WERI-Rb-1 (cell line): ENCODE measurements at regions not wholly inside any gene's neighbourhood (a gene's known extent, or its start where the extent isn't known, plus 50 kb on each side); places are given as distances from the start of the nearest gene placed in this dataset.

Experiments
- DNase-seq: peaks from one replicate; pipeline ENCODE4 v3.0.0-alpha.2; 2020
- H3K27ac ChIP-seq: fragments of 250-450 bp; sonication (Bioruptor Pico); 2 replicates; pipeline ENCODE4 v1.5.1; 2020; ENCODE audit warnings: mild to moderate bottlenecking, moderate library complexity
- H3K27me3 ChIP-seq: fragments of 250-450 bp; sonication (Bioruptor Pico); 2 replicates; pipeline ENCODE4 v1.5.1; 2021; ENCODE audit warnings: mild to moderate bottlenecking, low read depth, moderate library complexity; ENCODE audit not compliant: insufficient read depth, severe bottlenecking
- H3K36me3 ChIP-seq: fragments of 250-450 bp; sonication (Bioruptor Pico); 2 replicates; pipeline ENCODE4 v1.5.1; 2020; ENCODE audit warnings: mild to moderate bottlenecking, moderate library complexity
- H3K4me3 ChIP-seq: 2 replicates; pipeline ENCODE4 v1.5.1; 2011; ENCODE audit warnings: low read depth, mild to moderate bottlenecking, control low read depth, low read length
- H3K9me3 ChIP-seq: fragments of 250-450 bp; sonication (Bioruptor Pico); 2 replicates; pipeline ENCODE4 v1.5.1; 2021; ENCODE audit warnings: mild to moderate bottlenecking, moderate library complexity; ENCODE audit not compliant: severe bottlenecking
- CTCF ChIP-seq: IDR thresholded peaks from 2 replicates; pipeline ENCODE4 v1.5.1; 2011; ENCODE audit warnings: low read depth, mild to moderate bottlenecking, control low read depth, inconsistent platforms, low read length

- no peaks in the 10 kb centered on the region for H3K36me3 ChIP-seq
- H3K27ac ChIP-seq = no peak overlapping the region
- H3K27me3 ChIP-seq = no peaks in the 10 kb centered on the region
- no peak for DNase-seq
- no peak overlapping the region for H3K4me3 ChIP-seq
- no peak for TF ChIP-seq CTCF
- H3K9me3 ChIP-seq = no peaks in the 10 kb centered on the region
Observed at GRCh38 chr2:134200036-134200618, 53.7 kb upstream of the MGAT5 start.

- TF ChIP-seq CTCF = no peak
- no peak for DNase-seq
- Histone ChIP-seq H3K4me3 (no peak overlapping the region), H3K9me3 (no peaks in the 10 kb centered on the region), H3K36me3 (no peaks in the 10 kb centered on the region), H3K27me3 (no peaks in the 10 kb centered on the region), H3K27ac (no peak overlapping the region)
Observed at GRCh38 chr2:134201533-134201932, 52.3 kb upstream of the MGAT5 start.

- no peak for DNase-seq
- TF ChIP-seq CTCF = no peak
- H3K27me3 ChIP-seq = no peaks in the 10 kb centered on the region
- no peaks in the 10 kb centered on the region for H3K36me3 ChIP-seq
- no peaks in the 10 kb centered on the region for H3K9me3 ChIP-seq
- no peak overlapping the region for H3K27ac ChIP-seq
- H3K4me3 ChIP-seq = no peak overlapping the region
Observed at GRCh38 chr2:134202371-134202770, 51.5 kb upstream of the MGAT5 start.

GRCh38 chr2:134203175-134203574 lies 50.7 kb upstream of the MGAT5 start:
- Histone ChIP-seq H3K9me3 (no peaks in the 10 kb centered on the region), H3K27me3 (no peaks in the 10 kb centered on the region), H3K4me3 (no peak overlapping the region), H3K36me3 (no peaks in the 10 kb centered on the region), H3K27ac (no peak overlapping the region)
- no peak for DNase-seq
- TF ChIP-seq CTCF = no peak
